ENCODE measurements at regions not wholly inside any gene's neighbourhood (a gene's known extent, or its start where the extent isn't known, plus 50 kb on each side); places are given as distances from the start of the nearest gene placed in this dataset.

GRCh38 chr13:89468081-89468480, 1796.9 kb downstream of the SLITRK5 start:
- Mint-ChIP-seq H3K36me3 (ENCODE audit: unreplicated experiment) (no peaks in the 10 kb centered on the region), H3K4me3 (ENCODE audit: unreplicated experiment) (no peak overlapping the region), H3K4me1 (ENCODE audit: low read depth, unreplicated experiment) (no peaks in the 10 kb centered on the region), H3K27ac (ENCODE audit: unreplicated experiment) (no peak overlapping the region), H3K27me3 (ENCODE audit: unreplicated experiment) (no peaks in the 10 kb centered on the region), H3K9me3 (ENCODE audit: unreplicated experiment) (no peaks in the 10 kb centered on the region)
- no peak for DNase-seq
- no peak for TF ChIP-seq CTCF (IDR thresholded peaks at IDR 0.05; ENCODE audit: partially characterized antibody, unreplicated experiment)

DNA sequence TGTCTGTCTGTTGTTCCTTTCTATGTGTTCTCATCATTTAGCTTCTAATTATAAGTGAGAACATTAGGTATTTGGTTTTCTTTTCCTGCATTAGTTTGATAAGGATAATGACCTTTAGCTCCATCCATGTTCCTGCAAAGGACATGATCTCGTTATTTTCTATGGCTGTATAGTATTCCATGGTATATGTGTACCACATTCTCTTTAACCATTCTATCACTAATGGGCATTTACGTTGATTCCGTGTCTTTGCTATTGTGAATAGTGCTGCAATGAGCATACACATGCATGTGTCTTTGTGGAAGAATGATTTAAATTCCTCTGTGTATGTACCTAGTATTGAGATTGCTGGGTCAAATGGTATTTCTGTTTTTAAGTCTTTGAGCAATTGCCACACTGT, 1799.7 kb downstream of the SLITRK5 start:
- Mint-ChIP-seq H3K36me3 (ENCODE audit: unreplicated experiment) (peaks cover 4% of the 10 kb centered on the region), H3K4me3 (ENCODE audit: unreplicated experiment) (no peak overlapping the region), H3K27ac (ENCODE audit: unreplicated experiment) (no peak overlapping the region), H3K9me3 (ENCODE audit: unreplicated experiment) (peaks cover 3% of the 10 kb centered on the region), H3K27me3 (ENCODE audit: unreplicated experiment) (no peaks in the 10 kb centered on the region), H3K4me1 (ENCODE audit: low read depth, unreplicated experiment) (no peaks in the 10 kb centered on the region)
- DNase-seq: no peak
- no peak for TF ChIP-seq CTCF (IDR thresholded peaks at IDR 0.05; ENCODE audit: partially characterized antibody, unreplicated experiment)

DNA sequence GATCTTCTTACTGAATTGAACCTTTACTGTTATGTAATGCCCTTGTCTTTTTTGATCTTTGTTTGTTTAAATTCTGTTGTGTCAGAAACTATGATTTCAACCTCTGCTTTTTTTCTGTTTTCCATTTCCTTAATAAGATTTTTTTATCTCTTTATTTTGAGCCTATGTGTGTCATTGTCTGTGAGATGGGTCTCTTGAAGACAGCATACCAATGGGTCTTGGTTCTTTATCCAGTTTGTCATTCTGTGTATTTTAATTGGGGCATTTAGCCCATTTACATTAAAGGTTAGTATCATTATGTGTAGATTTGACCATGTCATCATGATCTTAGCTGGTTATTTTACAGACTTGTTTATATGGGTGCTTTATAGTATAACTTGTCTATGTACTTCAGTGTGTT, 1803.3 kb downstream of the SLITRK5 start:
- H3K4me3 Mint-ChIP-seq (ENCODE audit: unreplicated experiment): no peak overlapping the region
- no peaks in the 10 kb centered on the region for H3K27me3 Mint-ChIP-seq (ENCODE audit: unreplicated experiment)
- peaks cover 4% of the 10 kb centered on the region for H3K9me3 Mint-ChIP-seq (ENCODE audit: unreplicated experiment)
- no peak overlapping the region for H3K27ac Mint-ChIP-seq (ENCODE audit: unreplicated experiment)
- H3K4me1 Mint-ChIP-seq (ENCODE audit: low read depth, unreplicated experiment): no peaks in the 10 kb centered on the region
- H3K36me3 Mint-ChIP-seq (ENCODE audit: unreplicated experiment): peaks cover 4% of the 10 kb centered on the region
- no peak for TF ChIP-seq CTCF (IDR thresholded peaks at IDR 0.05; ENCODE audit: partially characterized antibody, unreplicated experiment)
- DNase-seq: no peak

GRCh38 chr13:89486065-89486464, 1814.9 kb downstream of the SLITRK5 start:
- no peak for DNase-seq
- no peaks in the 10 kb centered on the region for H3K27me3 Mint-ChIP-seq (ENCODE audit: unreplicated experiment)
- no peak for TF ChIP-seq CTCF (IDR thresholded peaks at IDR 0.05; ENCODE audit: partially characterized antibody, unreplicated experiment)
- H3K36me3 Mint-ChIP-seq (ENCODE audit: unreplicated experiment): peaks cover under 1% of the 10 kb centered on the region
- no peaks in the 10 kb centered on the region for H3K4me1 Mint-ChIP-seq (ENCODE audit: low read depth, unreplicated experiment)
- no peak overlapping the region for H3K4me3 Mint-ChIP-seq (ENCODE audit: unreplicated experiment)
- no peak overlapping the region for H3K27ac Mint-ChIP-seq (ENCODE audit: unreplicated experiment)
- H3K9me3 Mint-ChIP-seq (ENCODE audit: unreplicated experiment): no peaks in the 10 kb centered on the region

DNA sequence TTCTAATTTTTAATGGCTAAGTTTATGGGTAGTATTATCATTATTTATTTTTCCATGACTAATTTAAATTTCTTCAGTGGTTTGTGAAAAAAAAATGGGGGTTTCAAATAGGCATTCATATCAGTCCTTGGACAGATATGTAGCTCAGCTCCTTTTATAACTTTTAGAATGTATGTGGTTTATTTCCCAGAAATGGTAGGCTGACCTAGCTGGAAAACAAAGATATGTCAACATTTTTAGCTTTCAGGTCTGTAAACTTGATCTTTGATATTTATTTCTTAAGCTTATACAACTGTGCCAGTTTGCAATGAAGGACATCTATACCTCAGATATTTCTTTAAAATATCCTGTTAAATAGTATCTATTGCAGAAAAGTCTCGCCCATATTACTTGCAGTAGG, 1815.5 kb downstream of the SLITRK5 start:
- Mint-ChIP-seq H3K27ac (ENCODE audit: unreplicated experiment) (no peak overlapping the region), H3K4me1 (ENCODE audit: low read depth, unreplicated experiment) (no peaks in the 10 kb centered on the region), H3K4me3 (ENCODE audit: unreplicated experiment) (no peak overlapping the region), H3K36me3 (ENCODE audit: unreplicated experiment) (peaks cover 5% of the 10 kb centered on the region), H3K9me3 (ENCODE audit: unreplicated experiment) (no peaks in the 10 kb centered on the region), H3K27me3 (ENCODE audit: unreplicated experiment) (peaks cover 3% of the 10 kb centered on the region)
- no peak for DNase-seq
- TF ChIP-seq CTCF (IDR thresholded peaks at IDR 0.05; ENCODE audit: partially characterized antibody, unreplicated experiment): no peak
